ENCODE measurements at regions not wholly inside any gene's neighbourhood (a gene's known extent, or its start where the extent isn't known, plus 50 kb on each side); places are given as distances from the start of the nearest gene placed in this dataset.

DNA sequence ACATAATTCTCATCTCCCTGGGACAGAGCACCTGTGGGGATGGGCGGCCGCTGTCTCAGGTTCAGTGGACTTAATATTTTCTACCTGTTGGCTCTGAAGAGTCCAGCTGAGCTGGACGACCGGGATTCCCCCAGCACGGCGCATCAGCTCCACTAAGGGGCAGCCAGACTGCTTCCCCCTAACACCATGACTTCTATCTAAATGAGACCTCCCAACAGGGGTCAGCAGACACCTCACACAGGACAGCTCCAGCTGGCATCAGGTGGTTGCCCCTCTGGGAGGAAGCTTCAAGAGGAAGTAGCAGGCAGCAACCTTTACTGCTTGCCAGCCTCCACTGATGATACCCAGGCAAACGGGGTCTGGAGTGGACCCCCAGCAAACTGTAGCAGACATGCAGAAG lies 226.0 kb upstream of the DSEL start:
- intact Hi-C loops (cut with DNase I), result no loop called here
- Histone ChIP-seq H3K4me3 (ENCODE audit: low read length in 2 of 2) (no peak overlapping the region), H3K36me3 (ENCODE audit: control insufficient read depth in 1 of 2, insufficient read depth in 2 of 2, low read length in 1 of 2) (no peaks in the 10 kb centered on the region), H3K27me3 (ENCODE audit: control insufficient read depth in 1 of 2, insufficient read depth in 2 of 2, low read length in 1 of 2) (no peaks in the 10 kb centered on the region), H3K9me3 (ENCODE audit: control insufficient read depth, low read length) (no peaks in the 10 kb centered on the region), H3K27ac (ENCODE audit: low read depth in 1 of 2, low read length in 2 of 2) (no peak overlapping the region), H3K4me1 (ENCODE audit: control insufficient read depth in 1 of 2, insufficient read depth in 2 of 2, low read length in 2 of 2) (no peaks in the 10 kb centered on the region)
- DNase-seq (no peak), ATAC-seq (ENCODE audit: low FRiP score) (no peak)
- 91 to 94% methylated on average over 7 of the region's 7 CpGs for WGBS, 2 donors

DNA sequence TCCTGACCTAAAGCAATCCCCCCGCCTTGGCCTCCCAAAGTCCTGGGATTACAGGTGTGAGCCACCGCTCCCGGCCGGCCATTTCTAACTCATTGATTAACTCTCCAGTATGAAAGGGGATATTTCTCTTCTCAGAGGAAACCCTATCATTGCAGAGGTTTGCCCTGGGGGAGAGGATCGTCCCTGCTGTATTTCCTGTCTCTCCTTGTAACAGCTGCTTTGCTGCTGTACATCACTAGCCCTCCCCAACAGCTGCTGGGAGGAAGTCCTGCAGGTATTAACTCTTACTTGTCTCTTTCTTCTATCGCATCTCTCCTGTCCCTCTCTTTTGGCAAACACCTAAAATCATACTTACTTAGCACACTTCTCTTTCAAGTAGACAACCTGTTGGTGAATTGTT lies 219.0 kb upstream of the DSEL start:
- no peak overlapping the region for H3K4me3 ChIP-seq (ENCODE audit: low read length in 2 of 2)
- H3K9me3 ChIP-seq (ENCODE audit: control insufficient read depth, low read length), result no peaks in the 10 kb centered on the region
- no peaks in the 10 kb centered on the region for H3K4me1 ChIP-seq (ENCODE audit: control insufficient read depth in 1 of 2, insufficient read depth in 2 of 2, low read length in 2 of 2)
- H3K27me3 ChIP-seq (ENCODE audit: control insufficient read depth in 1 of 2, insufficient read depth in 2 of 2, low read length in 1 of 2), result no peaks in the 10 kb centered on the region
- intact Hi-C loops (cut with DNase I), result no loop called here
- no peaks in the 10 kb centered on the region for H3K36me3 ChIP-seq (ENCODE audit: control insufficient read depth in 1 of 2, insufficient read depth in 2 of 2, low read length in 1 of 2)
- DNase-seq (no peak), ATAC-seq (ENCODE audit: low FRiP score) (no peak)
- 90 to 92% methylated on average over 6 of the region's 6 CpGs for WGBS, 2 donors
- H3K27ac ChIP-seq (ENCODE audit: low read depth in 1 of 2, low read length in 2 of 2), result no peak overlapping the region

DNA sequence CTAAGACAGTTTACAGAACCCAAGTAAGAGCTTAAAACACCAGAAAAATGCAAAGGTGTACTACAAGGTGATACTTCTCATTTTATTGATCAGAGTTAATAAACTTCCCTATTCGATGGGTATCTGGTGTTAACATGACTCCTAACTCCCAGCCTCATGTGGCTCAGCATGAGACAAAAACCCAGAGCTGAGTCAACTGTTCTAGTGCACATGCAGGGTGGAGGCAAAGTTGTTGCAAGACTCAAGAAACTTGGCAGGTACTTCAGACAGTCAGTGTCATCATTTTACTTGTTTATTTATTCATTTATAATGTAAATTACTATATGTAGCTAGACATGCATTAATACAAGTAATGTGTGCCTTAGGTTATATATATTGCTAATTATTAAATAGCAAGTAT lies 216.6 kb upstream of the DSEL start:
- DNase-seq (no peak), ATAC-seq (ENCODE audit: low FRiP score) (no peak)
- 78 to 88% methylated on average over 1 of the region's 1 CpG for WGBS, 2 donors
- Histone ChIP-seq H3K36me3 (ENCODE audit: control insufficient read depth in 1 of 2, insufficient read depth in 2 of 2, low read length in 1 of 2) (no peaks in the 10 kb centered on the region), H3K9me3 (ENCODE audit: control insufficient read depth, low read length) (no peaks in the 10 kb centered on the region), H3K27ac (ENCODE audit: low read depth in 1 of 2, low read length in 2 of 2) (no peak overlapping the region), H3K4me3 (ENCODE audit: low read length in 2 of 2) (no peak overlapping the region), H3K27me3 (ENCODE audit: control insufficient read depth in 1 of 2, insufficient read depth in 2 of 2, low read length in 1 of 2) (no peaks in the 10 kb centered on the region), H3K4me1 (ENCODE audit: control insufficient read depth in 1 of 2, insufficient read depth in 2 of 2, low read length in 2 of 2) (no peaks in the 10 kb centered on the region)
- intact Hi-C loops (cut with DNase I), result no loop called here

DNA sequence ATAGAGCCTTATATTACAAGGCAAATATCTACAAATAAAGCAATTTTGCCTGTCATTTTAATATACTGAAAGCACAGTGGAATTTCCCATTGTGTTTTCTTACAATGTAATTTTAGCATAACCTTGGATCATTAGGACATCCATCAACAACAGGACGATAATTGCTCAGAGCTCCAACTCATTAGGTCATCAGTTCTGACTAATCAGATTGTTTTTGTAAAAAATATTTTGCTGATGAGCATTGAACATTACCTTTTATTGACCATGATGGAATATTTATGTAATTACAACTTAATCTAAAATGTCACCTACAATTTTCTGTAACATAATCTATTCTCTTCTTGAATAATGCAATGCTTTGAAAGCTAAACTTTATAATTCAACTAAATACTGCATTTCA lies 215.3 kb upstream of the DSEL start:
- Histone ChIP-seq H3K36me3 (ENCODE audit: control insufficient read depth in 1 of 2, insufficient read depth in 2 of 2, low read length in 1 of 2) (no peaks in the 10 kb centered on the region), H3K27me3 (ENCODE audit: control insufficient read depth in 1 of 2, insufficient read depth in 2 of 2, low read length in 1 of 2) (no peaks in the 10 kb centered on the region), H3K27ac (ENCODE audit: low read depth in 1 of 2, low read length in 2 of 2) (no peak overlapping the region), H3K9me3 (ENCODE audit: control insufficient read depth, low read length) (no peaks in the 10 kb centered on the region), H3K4me1 (ENCODE audit: control insufficient read depth in 1 of 2, insufficient read depth in 2 of 2, low read length in 2 of 2) (no peaks in the 10 kb centered on the region), H3K4me3 (ENCODE audit: low read length in 2 of 2) (no peak overlapping the region)
- no peak for ATAC-seq (ENCODE audit: low FRiP score)
- intact Hi-C loops (cut with DNase I), result no loop called here
- WGBS, 2 donors, result 5 to 9% methylated on average over 1 of the region's 1 CpG
- DNase-seq, result no peak

DNA sequence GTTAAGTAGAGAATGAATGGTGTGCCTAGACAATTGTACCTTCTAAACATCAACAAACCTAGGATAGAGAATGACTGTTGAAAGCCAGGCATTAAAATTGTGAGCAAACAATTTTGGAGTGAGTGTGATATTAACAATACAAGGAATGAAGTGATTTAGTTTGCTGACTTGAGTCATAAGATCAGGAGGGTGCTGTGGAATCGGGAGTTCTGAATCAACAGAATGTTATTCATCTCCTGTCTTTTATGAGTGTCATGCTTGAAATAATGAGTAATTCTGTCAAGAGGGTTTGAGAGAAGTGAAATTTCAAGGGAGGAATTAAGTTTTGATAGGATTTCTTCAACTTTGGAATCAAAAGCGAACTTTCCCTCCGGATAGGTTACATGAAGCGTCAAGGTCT lies 214.4 kb upstream of the DSEL start:
- Histone ChIP-seq H3K27me3 (ENCODE audit: control insufficient read depth in 1 of 2, insufficient read depth in 2 of 2, low read length in 1 of 2) (no peaks in the 10 kb centered on the region), H3K4me1 (ENCODE audit: control insufficient read depth in 1 of 2, insufficient read depth in 2 of 2, low read length in 2 of 2) (no peaks in the 10 kb centered on the region), H3K4me3 (ENCODE audit: low read length in 2 of 2) (no peak overlapping the region), H3K9me3 (ENCODE audit: control insufficient read depth, low read length) (no peaks in the 10 kb centered on the region), H3K27ac (ENCODE audit: low read depth in 1 of 2, low read length in 2 of 2) (no peak overlapping the region), H3K36me3 (ENCODE audit: control insufficient read depth in 1 of 2, insufficient read depth in 2 of 2, low read length in 1 of 2) (no peaks in the 10 kb centered on the region)
- no peak for DNase-seq
- intact Hi-C loops (cut with DNase I), result no loop called here
- WGBS, 2 donors, result 88 to 90% methylated on average over 4 of the region's 4 CpGs
- ATAC-seq (ENCODE audit: low FRiP score), result no peak

DNA sequence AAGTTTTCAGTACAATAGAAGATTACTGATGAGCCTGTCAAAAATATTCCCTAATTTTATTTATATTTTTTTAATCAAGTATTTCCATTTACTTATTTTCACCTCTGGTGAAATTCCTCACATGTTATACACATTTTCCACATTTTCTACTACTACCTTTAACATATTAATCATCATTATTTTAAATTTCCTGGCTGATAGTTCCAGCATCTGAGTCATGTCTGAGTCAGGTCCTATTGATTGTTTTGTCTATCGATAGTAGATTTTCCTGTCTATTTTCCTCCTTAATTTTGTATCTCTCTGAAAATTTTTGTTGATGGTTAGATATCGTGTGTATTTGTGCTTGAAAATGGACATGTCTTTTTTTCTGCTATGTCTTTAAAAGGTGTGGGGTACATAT lies 211.8 kb upstream of the DSEL start:
- DNase-seq, result no peak
- WGBS, 2 donors, result 95 to 99% methylated on average over 2 of the region's 2 CpGs
- H3K36me3 ChIP-seq (ENCODE audit: control insufficient read depth in 1 of 2, insufficient read depth in 2 of 2, low read length in 1 of 2), result no peaks in the 10 kb centered on the region
- no peak for ATAC-seq (ENCODE audit: low FRiP score)
- no peaks in the 10 kb centered on the region for H3K4me1 ChIP-seq (ENCODE audit: control insufficient read depth in 1 of 2, insufficient read depth in 2 of 2, low read length in 2 of 2)
- H3K4me3 ChIP-seq (ENCODE audit: low read length in 2 of 2), result no peak overlapping the region
- intact Hi-C loops (cut with DNase I), result no loop called here
- no peaks in the 10 kb centered on the region for H3K9me3 ChIP-seq (ENCODE audit: control insufficient read depth, low read length)
- no peak overlapping the region for H3K27ac ChIP-seq (ENCODE audit: low read depth in 1 of 2, low read length in 2 of 2)
- no peaks in the 10 kb centered on the region for H3K27me3 ChIP-seq (ENCODE audit: control insufficient read depth in 1 of 2, insufficient read depth in 2 of 2, low read length in 1 of 2)

DNA sequence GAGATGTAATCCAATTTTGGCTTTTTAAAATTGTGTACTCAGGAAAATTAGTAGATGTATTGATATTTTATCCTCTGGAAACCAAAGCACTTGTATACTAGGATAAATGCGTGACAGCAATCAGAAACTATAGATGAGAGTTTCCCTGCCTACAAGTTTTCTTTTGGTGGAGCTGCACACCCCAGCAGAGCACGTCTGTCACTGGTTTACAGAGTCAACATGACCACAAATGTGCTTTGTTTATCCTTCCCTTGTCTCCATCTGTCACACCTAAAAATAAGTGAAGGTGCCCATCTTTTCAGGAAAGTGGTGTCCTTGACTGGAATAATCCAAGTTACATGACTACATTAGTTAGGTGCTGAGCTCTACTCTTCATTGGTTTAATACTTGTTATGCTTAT lies 210.4 kb upstream of the DSEL start:
- 34 to 40% methylated on average over 2 of the region's 2 CpGs for WGBS, 2 donors
- no peak for ATAC-seq (ENCODE audit: low FRiP score)
- intact Hi-C loops (cut with DNase I), result no loop called here

DNA sequence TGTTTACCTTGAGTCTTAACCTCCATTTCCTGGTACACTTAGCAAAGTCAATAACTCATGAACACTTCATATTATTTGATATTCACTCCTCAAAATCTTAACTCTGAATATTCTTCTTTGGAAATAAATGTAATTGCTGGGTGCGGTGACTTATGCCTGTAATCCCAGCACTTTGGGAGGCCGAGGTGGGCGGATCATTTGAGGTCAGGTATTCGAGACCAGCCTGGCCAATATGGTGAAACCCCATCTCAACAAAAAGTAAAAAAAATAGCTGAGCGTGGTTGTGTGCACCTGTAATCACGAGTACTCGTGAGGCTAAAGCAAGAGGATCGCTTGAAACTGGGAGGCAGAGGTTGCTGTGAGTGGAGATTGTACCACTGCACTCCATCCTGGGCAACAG lies 201.3 kb upstream of the DSEL start:
- Histone ChIP-seq H3K4me1 (ENCODE audit: control insufficient read depth in 1 of 2, insufficient read depth in 2 of 2, low read length in 2 of 2) (no peaks in the 10 kb centered on the region), H3K36me3 (ENCODE audit: control insufficient read depth in 1 of 2, insufficient read depth in 2 of 2, low read length in 1 of 2) (no peaks in the 10 kb centered on the region), H3K27ac (ENCODE audit: low read depth in 1 of 2, low read length in 2 of 2) (no peak overlapping the region), H3K9me3 (ENCODE audit: control insufficient read depth, low read length) (no peaks in the 10 kb centered on the region), H3K4me3 (ENCODE audit: low read length in 2 of 2) (no peak overlapping the region), H3K27me3 (ENCODE audit: control insufficient read depth in 1 of 2, insufficient read depth in 2 of 2, low read length in 1 of 2) (no peaks in the 10 kb centered on the region)
- ATAC-seq (ENCODE audit: low FRiP score) (no peak), DNase-seq (no peak)
- WGBS, 2 donors, result 85 to 86% methylated on average over 8 of the region's 8 CpGs
- intact Hi-C loops (cut with DNase I), result no loop called here

More for the DNA sequence above, 210.4 kb upstream of the DSEL start:
- H3K36me3 ChIP-seq (ENCODE audit: control insufficient read depth in 1 of 2, insufficient read depth in 2 of 2, low read length in 1 of 2), result no peaks in the 10 kb centered on the region
- H3K27ac ChIP-seq (ENCODE audit: low read depth in 1 of 2, low read length in 2 of 2), result no peak overlapping the region
- H3K4me3 ChIP-seq (ENCODE audit: low read length in 2 of 2), result no peak overlapping the region
- DNase-seq, result no peak
- H3K9me3 ChIP-seq (ENCODE audit: control insufficient read depth, low read length), result no peaks in the 10 kb centered on the region
- no peaks in the 10 kb centered on the region for H3K4me1 ChIP-seq (ENCODE audit: control insufficient read depth in 1 of 2, insufficient read depth in 2 of 2, low read length in 2 of 2)
- no peaks in the 10 kb centered on the region for H3K27me3 ChIP-seq (ENCODE audit: control insufficient read depth in 1 of 2, insufficient read depth in 2 of 2, low read length in 1 of 2)

DNA sequence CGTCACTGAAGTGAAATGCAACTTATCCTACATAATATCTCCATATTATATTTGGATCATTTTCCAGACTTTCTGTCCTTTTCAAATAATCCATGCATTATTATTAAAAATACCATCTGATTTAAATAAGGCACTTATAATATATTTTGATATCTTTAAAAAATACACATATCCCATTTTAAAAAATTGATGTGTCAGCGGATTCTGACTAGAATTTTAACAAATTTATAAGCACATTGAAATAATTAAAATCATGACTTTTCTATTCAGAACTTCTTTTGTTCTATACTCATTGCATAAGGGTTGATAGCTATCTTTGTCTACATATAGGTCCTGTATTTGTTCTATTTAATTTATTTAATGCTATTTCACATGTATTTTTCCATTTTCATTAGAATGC lies 199.0 kb upstream of the DSEL start:
- no peak for ATAC-seq (ENCODE audit: low FRiP score)
- H3K9me3 ChIP-seq (ENCODE audit: control insufficient read depth, low read length), result no peaks in the 10 kb centered on the region
- WGBS, 2 donors, result 48 to 51% methylated on average over 2 of the region's 2 CpGs
- no peak overlapping the region for H3K27ac ChIP-seq (ENCODE audit: low read depth in 1 of 2, low read length in 2 of 2)
- H3K4me3 ChIP-seq (ENCODE audit: low read length in 2 of 2), result no peak overlapping the region
- intact Hi-C loops (cut with DNase I), result no loop called here
- no peaks in the 10 kb centered on the region for H3K36me3 ChIP-seq (ENCODE audit: control insufficient read depth in 1 of 2, insufficient read depth in 2 of 2, low read length in 1 of 2)
- no peak for DNase-seq
- no peaks in the 10 kb centered on the region for H3K27me3 ChIP-seq (ENCODE audit: control insufficient read depth in 1 of 2, insufficient read depth in 2 of 2, low read length in 1 of 2)
- no peaks in the 10 kb centered on the region for H3K4me1 ChIP-seq (ENCODE audit: control insufficient read depth in 1 of 2, insufficient read depth in 2 of 2, low read length in 2 of 2)

All from aorta (tissue), 5 donors.